ENCODE measurements at regions not wholly inside any gene's neighbourhood (a gene's known extent, or its start where the extent isn't known, plus 50 kb on each side); places are given as distances from the start of the nearest gene placed in this dataset.

DNA sequence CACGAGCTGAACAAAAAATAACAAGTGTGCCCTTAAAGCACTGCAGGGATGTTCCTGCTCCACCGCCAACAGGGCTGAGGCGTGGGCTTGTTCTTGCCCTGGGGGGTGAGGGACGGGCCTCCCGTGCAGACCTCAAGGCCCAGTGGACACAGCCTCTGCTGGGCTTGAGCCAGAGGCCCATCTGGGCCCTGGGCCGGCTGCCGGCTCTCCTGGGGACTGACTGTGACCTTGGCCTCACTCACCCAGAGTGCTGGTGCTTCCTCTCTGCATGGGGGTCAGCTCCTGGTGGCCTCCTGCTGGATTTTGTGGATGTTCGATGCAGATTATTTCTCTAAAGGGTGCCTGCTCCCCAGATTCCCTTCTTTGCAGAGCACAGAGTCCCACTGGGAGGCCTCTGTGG is 54.2 kb upstream of the CDR2 start:
- TF ChIP-seq, protein P1, sequence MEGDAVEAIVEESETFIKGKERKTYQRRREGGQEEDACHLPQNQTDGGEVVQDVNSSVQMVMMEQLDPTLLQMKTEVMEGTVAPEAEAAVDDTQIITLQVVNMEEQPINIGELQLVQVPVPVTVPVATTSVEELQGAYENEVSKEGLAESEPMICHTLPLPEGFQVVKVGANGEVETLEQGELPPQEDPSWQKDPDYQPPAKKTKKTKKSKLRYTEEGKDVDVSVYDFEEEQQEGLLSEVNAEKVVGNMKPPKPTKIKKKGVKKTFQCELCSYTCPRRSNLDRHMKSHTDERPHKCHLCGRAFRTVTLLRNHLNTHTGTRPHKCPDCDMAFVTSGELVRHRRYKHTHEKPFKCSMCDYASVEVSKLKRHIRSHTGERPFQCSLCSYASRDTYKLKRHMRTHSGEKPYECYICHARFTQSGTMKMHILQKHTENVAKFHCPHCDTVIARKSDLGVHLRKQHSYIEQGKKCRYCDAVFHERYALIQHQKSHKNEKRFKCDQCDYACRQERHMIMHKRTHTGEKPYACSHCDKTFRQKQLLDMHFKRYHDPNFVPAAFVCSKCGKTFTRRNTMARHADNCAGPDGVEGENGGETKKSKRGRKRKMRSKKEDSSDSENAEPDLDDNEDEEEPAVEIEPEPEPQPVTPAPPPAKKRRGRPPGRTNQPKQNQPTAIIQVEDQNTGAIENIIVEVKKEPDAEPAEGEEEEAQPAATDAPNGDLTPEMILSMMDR (IDR thresholded peaks at IDR 0.05): no peak
- TF ChIP-seq POLR2A (IDR thresholded peaks at IDR 0.05): no peak
